Glomerular visceral epithelial cell (primary cell): ENCODE measurements at regions not wholly inside any gene's neighbourhood (a gene's known extent, or its start where the extent isn't known, plus 50 kb on each side); places are given as distances from the start of the nearest gene placed in this dataset.
"Not testable (repeated sequence)": the region's sequence is repeated elsewhere in the genome, so short reads cannot be mapped to it uniquely, and the experiment has no call there.

Experiments
- DNase-seq: peaks from one replicate; pipeline ENCODE4 v3.0.0-alpha.2; 2016; ENCODE audit errors: extremely low spot score

GRCh38 chr22:26769663-26770062 is 112.3 kb downstream of the MIAT start:
- no peak for DNase-seq

GRCh38 chr22:26770624-26771023 is 113.2 kb downstream of the MIAT start:
- DNase-seq, result no peak

- DNase-seq, result not testable (repeated sequence)
These were observed 115.7 kb downstream of the MIAT start for GRCh38 chr22:26773054-26773453.

GRCh38 chr22:26775394-26775793 is 118.0 kb downstream of the MIAT start:
- no peak for DNase-seq

- DNase-seq, result no peak
These were observed 119.9 kb downstream of the MIAT start for GRCh38 chr22:26777156-26777801.

GRCh38 chr22:26778372-26778771 is 121.0 kb downstream of the MIAT start:
- no peak for DNase-seq

GRCh38 chr22:26779108-26779507 is 121.7 kb downstream of the MIAT start:
- DNase-seq, result no peak

- DNase-seq, result no peak
These were observed 122.5 kb downstream of the MIAT start for GRCh38 chr22:26779929-26780328.

- DNase-seq, result no peak
These were observed 123.1 kb downstream of the MIAT start for GRCh38 chr22:26780521-26780920.

- no peak for DNase-seq
These were observed 123.7 kb downstream of the MIAT start for GRCh38 chr22:26781062-26781461.

- no peak for DNase-seq
These were observed 124.2 kb downstream of the MIAT start for GRCh38 chr22:26781596-26781995.

- DNase-seq, result no peak
These were observed 126.5 kb downstream of the MIAT start for GRCh38 chr22:26783885-26784284.

- no peak for DNase-seq
These were observed 127.4 kb downstream of the MIAT start for GRCh38 chr22:26784772-26785171.

- DNase-seq, result no peak
These were observed 128.5 kb downstream of the MIAT start for GRCh38 chr22:26785932-26786331.

GRCh38 chr22:26786398-26786797 is 129.0 kb downstream of the MIAT start:
- no peak for DNase-seq

- DNase-seq, result no peak
These were observed 132.6 kb downstream of the MIAT start for GRCh38 chr22:26789951-26790350.

- no peak for DNase-seq
These were observed 135.1 kb downstream of the MIAT start for GRCh38 chr22:26792522-26792921.

- DNase-seq, result no peak
These were observed 139.4 kb downstream of the MIAT start for GRCh38 chr22:26796785-26797184.

- no peak for DNase-seq
These were observed 140.5 kb downstream of the MIAT start for GRCh38 chr22:26797910-26798309.

- DNase-seq, result no peak
These were observed 141.2 kb downstream of the MIAT start for GRCh38 chr22:26798462-26799065.

GRCh38 chr22:26800858-26801257 is 143.5 kb downstream of the MIAT start:
- DNase-seq, result no peak

GRCh38 chr22:26801449-26801848 is 144.1 kb downstream of the MIAT start:
- DNase-seq, result no peak

- no peak for DNase-seq
These were observed 146.9 kb downstream of the MIAT start for GRCh38 chr22:26804315-26804714.
